K562 (cell line): ENCODE measurements at regions not wholly inside any gene's neighbourhood (a gene's known extent, or its start where the extent isn't known, plus 50 kb on each side); places are given as distances from the start of the nearest gene placed in this dataset.

ENCODE experiments used
- ATAC-seq: fragments of 200-7000 bp; cut with Tn5 transposase; 3 replicates; pipeline ENCODE4 v1.9.1; 2020; ENCODE audit warnings: moderate library complexity
- BruUV-seq: library from RNA; stranded (reverse); fragments of 400-500 nt; replicated peaks from 2 replicates; lab custom pipeline; 2021; lab: Mats Ljungman, UMichigan
- CTCF ChIA-PET: fragments of 300-600 bp; formaldehyde crosslinking; extraction: SDS; loops from one replicate; lab custom pipeline; 2021; ENCODE audit warnings: low intra/inter-chr PET ratio; lab: Yijun Ruan, JAX
- POLR2A ChIA-PET: fragments of 300-600, 350-650 bp; sonication (Branson Sonifier 250); formaldehyde crosslinking; extraction: SDS; loops from one replicate; lab custom pipeline; 2021; ENCODE audit warnings: antibody characterized with exemption, inconsistent platforms; lab: Yijun Ruan, JAX
- DNase-seq, 4 experiments: peaks; one replicate each; pipeline versions ENCODE4 v3.0.0 to v3.0.0-alpha.2; 2011 to 2018; ENCODE audit warnings: low spot score in 3 of 4, mixed read lengths in 3 of 4; ENCODE audit errors: extremely low read depth in 1 of 4
- FAIRE-seq: peaks from 2 replicates; lab custom pipeline; 2011; peaks lifted over from hg19 to GRCh38; lab: Jason Lieb, UNC
- H2AFZ ChIP-seq: 2 replicates; pipeline ENCODE4 v1.6.0; 2011; ENCODE audit warnings: low read depth, low read length, control low read depth, inconsistent platforms
- H3K27ac ChIP-seq: fragments of 200-600 bp; 3 replicates; pipeline ENCODE4 v1.8.0; 2011; ENCODE audit warnings: low read depth, mild to moderate bottlenecking, control low read depth, inconsistent platforms, low read length, moderate library complexity, mixed read lengths; ENCODE audit errors: extremely low read depth
- H3K27me3 ChIP-seq, 2 experiments: fragments of 300-600 bp in 1 of 2; 2 replicates in 1 of 2; 3 replicates in 1 of 2; pipeline versions ENCODE4 v1.6.0 to v1.8.0; 2011; ENCODE audit warnings: inconsistent platforms in 2 of 2, low read length in 2 of 2, mild to moderate bottlenecking in 1 of 2, mixed read lengths in 1 of 2, moderate library complexity in 1 of 2; ENCODE audit not compliant: control insufficient read depth in 2 of 2, insufficient read depth in 2 of 2
- H3K36me3 ChIP-seq: fragments of 300-600 bp; 3 replicates; pipeline ENCODE4 v1.8.0; 2011; ENCODE audit warnings: mild to moderate bottlenecking, low read length, inconsistent platforms; ENCODE audit not compliant: control insufficient read depth, insufficient read depth
- H3K4me1 ChIP-seq, 2 experiments: fragments of 200-600 bp in 1 of 2; replicated peaks in 1 of 2; 2 replicates in 1 of 2; 3 replicates in 1 of 2; pipeline versions ENCODE4 v1.5.1 to v1.8.0; 2011; ENCODE audit warnings: inconsistent platforms in 2 of 2, low read length in 2 of 2, mild to moderate bottlenecking in 1 of 2, mixed read lengths in 1 of 2, moderate library complexity in 1 of 2; ENCODE audit not compliant: control insufficient read depth in 2 of 2, insufficient read depth in 2 of 2
- H3K4me2 ChIP-seq: 2 replicates; pipeline ENCODE4 v1.6.1; 2011; ENCODE audit warnings: low read length, control low read depth, inconsistent platforms, mixed read lengths; ENCODE audit not compliant: insufficient read depth
- H3K4me3 ChIP-seq: fragments of 200-600 bp; sonication (generic), shearing (Covaris generic); 2 replicates; pipeline ENCODE4 v1.5.1; 2016; ENCODE audit warnings: control low read depth, inconsistent platforms
- H3K79me2 ChIP-seq: fragments of 200-600 bp; 3 replicates; pipeline ENCODE4 v1.8.0; 2011; ENCODE audit warnings: low read length, inconsistent platforms; ENCODE audit not compliant: control insufficient read depth, insufficient read depth
- H3K9ac ChIP-seq, 2 experiments: 2 replicates each; pipeline versions ENCODE4 v1.6.0 to v1.6.1; 2011; ENCODE audit warnings: low read depth in 2 of 2, low read length in 2 of 2, control low read depth in 1 of 2, inconsistent platforms in 1 of 2, mild to moderate bottlenecking in 1 of 2, mixed read lengths in 1 of 2; ENCODE audit not compliant: insufficient read depth in 1 of 2
- H3K9me1 ChIP-seq: one replicate; pipeline ENCODE4 v1.6.0; 2011; ENCODE audit warnings: inconsistent platforms, mild to moderate bottlenecking, low read length, moderate library complexity; ENCODE audit not compliant: control insufficient read depth, insufficient read depth
- H3K9me3 ChIP-seq: replicated peaks from 2 replicates; pipeline ENCODE4 v1.5.1; 2011; ENCODE audit warnings: low read depth, low read length, inconsistent platforms; ENCODE audit not compliant: control insufficient read depth, insufficient read depth
- H4K20me1 ChIP-seq: replicated peaks from 2 replicates; pipeline ENCODE4 v1.6.1; 2011; ENCODE audit warnings: low read length, inconsistent platforms, mixed read lengths; ENCODE audit not compliant: control insufficient read depth, insufficient read depth
- CCAR2 ChIP-seq: fragments of 200-400 bp; formaldehyde crosslinking; IDR thresholded peaks from 2 replicates; pipeline ENCODE4 v1.6.1; 2017; ENCODE audit warnings: mild to moderate bottlenecking, low read depth, low read length
- CHD4 ChIP-seq: fragments of 200-600 bp; sonication (generic); IDR thresholded peaks from 3 replicates; pipeline ENCODE4 v1.6.1; 2012; ENCODE audit warnings: low read depth, mild to moderate bottlenecking, mixed read lengths, low read length, inconsistent platforms; ENCODE audit not compliant: insufficient read depth, insufficient replicate concordance, poor library complexity, severe bottlenecking
- DIDO1 ChIP-seq: fragments of 450-650 bp; IDR thresholded peaks from 2 replicates; pipeline ENCODE4 v1.6.1; 2016; ENCODE audit warnings: low read depth, missing biosample characterization, missing genetic modification characterization
- DMBX1 ChIP-seq: fragments of 250-450 bp; sonication (Bioruptor Pico); IDR thresholded peaks from 2 replicates; pipeline ENCODE4 v1.8.0; 2022; ENCODE audit warnings: inconsistent platforms, mild to moderate bottlenecking, moderate library complexity, borderline replicate concordance
- EGR1 ChIP-seq: fragments of 450-650 bp; conservative IDR thresholded peaks from 2 replicates; pipeline ENCODE4 v1.6.1; 2017; ENCODE audit warnings: mild to moderate bottlenecking
- ELF2 ChIP-seq: fragments of 250-450 bp; sonication (Bioruptor Pico); IDR thresholded peaks from 2 replicates; pipeline ENCODE4 v1.5.0; 2021; ENCODE audit warnings: mild to moderate bottlenecking
- FOXA1 ChIP-seq: fragments of 450-650 bp; IDR thresholded peaks from 2 replicates; pipeline ENCODE4 v1.6.1; 2016; ENCODE audit warnings: mild to moderate bottlenecking, borderline replicate concordance
- MTA3 ChIP-seq: fragments of 450-650 bp; formaldehyde crosslinking; IDR thresholded peaks from 2 replicates; pipeline ENCODE4 v1.6.1; 2017; ENCODE audit warnings: mild to moderate bottlenecking, borderline replicate concordance
- TAF15 ChIP-seq: fragments of 200-400 bp; formaldehyde crosslinking; IDR thresholded peaks from 2 replicates; pipeline ENCODE4 v1.6.1; 2017; ENCODE audit warnings: mild to moderate bottlenecking, low read depth, low read length, moderate library complexity
- TOE1 ChIP-seq, 2 experiments: fragments of 450-650 bp in 1 of 2; sonication (generic) in 1 of 2; formaldehyde crosslinking in 1 of 2; IDR thresholded peaks; 2 replicates each; pipeline versions ENCODE4 v1.7.1 to v1.8.0; 2016 to 2022; ENCODE audit warnings: borderline replicate concordance in 2 of 2, mild to moderate bottlenecking in 2 of 2, antibody characterized with exemption in 1 of 2, inconsistent platforms in 1 of 2, low read depth in 1 of 2, missing genetic modification reagents in 1 of 2, moderate library complexity in 1 of 2
- WHSC1 ChIP-seq: IDR thresholded peaks from one replicate; pipeline ENCODE4 v1.6.1; 2012; ENCODE audit warnings: low read length, control low read depth, inconsistent platforms
- ZNF41 ChIP-seq: fragments of 250-450 bp; sonication (Bioruptor Pico); conservative IDR thresholded peaks from 2 replicates; pipeline ENCODE4 v1.4.0; 2020; ENCODE audit warnings: mild to moderate bottlenecking
- ZNF444 ChIP-seq: fragments of 250-450 bp; sonication (Bioruptor Pico); IDR thresholded peaks from 2 replicates; pipeline ENCODE4 v1.4.0; 2020; ENCODE audit warnings: mild to moderate bottlenecking, moderate library complexity
- WGBS: fragments of 100-300 bp; shearing (Covaris generic); methylation state at CpG from one replicate; pipeline ENCODE4 v1.1.6; 2016; ENCODE audit warnings: low coverage, mixed read lengths; ENCODE audit not compliant: insufficient coverage; ENCODE audit errors: missing lambda C conversion rate; 5-methylcytosine and 5-hydroxymethylcytosine counted together
- in situ Hi-C: fragments of 300-500 bp; cut with MboI; formaldehyde crosslinking; loops from 4 replicates; pipeline ENCODE4 v1.15.0; 2018; ENCODE audit warnings: inconsistent platforms, mixed read lengths
- intact Hi-C: fragments of 100-400 bp; cut with micrococcal nuclease; formaldehyde crosslinking; loops from 2 replicates; pipeline ENCODE4 v1.14.2; 2022
- TF ChIP-seq, protein P1 (sequence below): fragments of 450-650 bp; IDR thresholded peaks from 2 replicates; pipeline ENCODE4 v1.6.1; 2018; ENCODE audit not compliant: partially characterized antibody
- TF ChIP-seq, protein P2 (sequence below): IDR thresholded peaks from 2 replicates; pipeline ENCODE4 v1.6.1; 2014; ENCODE audit warnings: antibody characterized with exemption
- TF ChIP-seq, protein P3 (sequence below): fragments of 450-650 bp; IDR thresholded peaks from 2 replicates; pipeline ENCODE4 v1.7.0; 2016; ENCODE audit warnings: borderline replicate concordance

DNA sequence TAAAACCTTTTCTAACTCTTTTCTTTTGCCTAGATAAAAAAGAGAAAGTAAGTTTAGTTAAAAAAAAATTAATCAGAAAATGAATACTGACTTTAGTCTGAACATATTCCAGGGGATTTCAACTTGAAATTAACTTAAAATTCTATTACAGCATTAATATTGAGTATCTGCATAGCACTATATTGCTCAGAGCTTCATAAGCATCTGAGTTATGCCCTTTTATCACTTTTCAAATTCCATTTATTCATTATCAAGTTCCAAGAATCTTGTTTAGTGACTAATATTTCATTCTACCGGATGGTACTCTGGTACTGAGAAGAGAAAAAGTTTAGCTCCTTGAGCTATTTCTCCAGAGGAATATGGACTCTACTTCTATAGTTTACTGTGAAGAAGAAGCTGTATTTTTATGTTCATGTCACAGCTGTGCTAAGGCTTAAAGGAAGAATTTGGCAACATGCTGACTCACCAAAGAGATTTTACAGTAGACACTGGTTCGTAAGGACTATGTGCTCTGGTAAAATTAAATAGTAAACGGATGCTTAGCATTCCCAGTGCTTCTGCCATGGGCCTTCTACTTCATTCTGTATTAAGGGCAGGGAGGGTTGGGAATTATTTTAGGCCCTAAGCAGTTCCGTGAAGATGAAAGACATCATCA, 285.2 kb upstream of the SEMA6A start:
- no peaks in the 10 kb centered on the region for H3K79me2 ChIP-seq
- POLR2A ChIA-PET: no interaction called here
- intact Hi-C loops (no loop called here), in situ Hi-C loops (no loop called here)
- no peak overlapping the region for H3K4me3 ChIP-seq
- FAIRE-seq: no peak
- H2AFZ ChIP-seq: no peak overlapping the region
- H3K9me3 ChIP-seq: no peaks in the 10 kb centered on the region
- H3K9me1 ChIP-seq: no peaks in the 10 kb centered on the region
- no peaks in the 10 kb centered on the region for H3K4me1 ChIP-seq
- no peak overlapping the region for H3K9ac ChIP-seq
- CTCF ChIA-PET: no interaction called here
- H3K27me3 ChIP-seq: no peaks in the 10 kb centered on the region
- DNase-seq: no peak
- H3K27ac ChIP-seq: no peak overlapping the region
- no peak for ATAC-seq
- no peak overlapping the region for H3K4me2 ChIP-seq
- WGBS: 0% methylated on average over 4 of the region's 4 CpGs
- no TSS peak for BruUV-seq
- H4K20me1 ChIP-seq: no peaks in the 10 kb centered on the region
- no peaks in the 10 kb centered on the region for H3K36me3 ChIP-seq
- TF ChIP-seq TOE1 (IDR thresholded peaks at IDR 0.05; ENCODE audit: borderline replicate concordance) (no peak), TOE1 (CRISPR knock-in tag; IDR thresholded peaks at IDR 0.05; ENCODE audit: borderline replicate concordance, low read depth) (no peak), TAF15 (no peak), CHD4 (no peak), EGR1 (no peak), DIDO1 (tag) (no peak), ZNF444 (CRISPR knock-in tag) (no peak), CCAR2 (no peak), DMBX1 (CRISPR knock-in tag) (no peak), WHSC1 (no peak), ZNF41 (CRISPR knock-in tag) (no peak), FOXA1 (no peak), MTA3 (no peak), ELF2 (CRISPR knock-in tag) (no peak)
- TF ChIP-seq, protein P1, sequence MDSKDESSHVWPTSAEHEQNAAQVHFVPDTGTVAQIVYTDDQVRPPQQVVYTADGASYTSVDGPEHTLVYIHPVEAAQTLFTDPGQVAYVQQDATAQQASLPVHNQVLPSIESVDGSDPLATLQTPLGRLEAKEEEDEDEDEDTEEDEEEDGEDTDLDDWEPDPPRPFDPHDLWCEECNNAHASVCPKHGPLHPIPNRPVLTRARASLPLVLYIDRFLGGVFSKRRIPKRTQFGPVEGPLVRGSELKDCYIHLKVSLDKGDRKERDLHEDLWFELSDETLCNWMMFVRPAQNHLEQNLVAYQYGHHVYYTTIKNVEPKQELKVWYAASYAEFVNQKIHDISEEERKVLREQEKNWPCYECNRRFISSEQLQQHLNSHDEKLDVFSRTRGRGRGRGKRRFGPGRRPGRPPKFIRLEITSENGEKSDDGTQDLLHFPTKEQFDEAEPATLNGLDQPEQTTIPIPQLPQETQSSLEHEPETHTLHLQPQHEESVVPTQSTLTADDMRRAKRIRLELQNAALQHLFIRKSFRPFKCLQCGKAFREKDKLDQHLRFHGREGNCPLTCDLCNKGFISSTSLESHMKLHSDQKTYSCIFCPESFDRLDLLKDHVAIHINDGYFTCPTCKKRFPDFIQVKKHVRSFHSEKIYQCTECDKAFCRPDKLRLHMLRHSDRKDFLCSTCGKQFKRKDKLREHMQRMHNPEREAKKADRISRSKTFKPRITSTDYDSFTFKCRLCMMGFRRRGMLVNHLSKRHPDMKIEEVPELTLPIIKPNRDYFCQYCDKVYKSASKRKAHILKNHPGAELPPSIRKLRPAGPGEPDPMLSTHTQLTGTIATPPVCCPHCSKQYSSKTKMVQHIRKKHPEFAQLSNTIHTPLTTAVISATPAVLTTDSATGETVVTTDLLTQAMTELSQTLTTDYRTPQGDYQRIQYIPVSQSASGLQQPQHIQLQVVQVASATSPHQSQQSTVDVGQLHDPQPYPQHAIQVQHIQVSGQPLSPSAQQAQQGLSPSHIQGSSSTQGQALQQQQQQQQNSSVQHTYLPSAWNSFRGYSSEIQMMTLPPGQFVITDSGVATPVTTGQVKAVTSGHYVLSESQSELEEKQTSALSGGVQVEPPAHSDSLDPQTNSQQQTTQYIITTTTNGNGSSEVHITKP: no peak
- TF ChIP-seq, protein P2, sequence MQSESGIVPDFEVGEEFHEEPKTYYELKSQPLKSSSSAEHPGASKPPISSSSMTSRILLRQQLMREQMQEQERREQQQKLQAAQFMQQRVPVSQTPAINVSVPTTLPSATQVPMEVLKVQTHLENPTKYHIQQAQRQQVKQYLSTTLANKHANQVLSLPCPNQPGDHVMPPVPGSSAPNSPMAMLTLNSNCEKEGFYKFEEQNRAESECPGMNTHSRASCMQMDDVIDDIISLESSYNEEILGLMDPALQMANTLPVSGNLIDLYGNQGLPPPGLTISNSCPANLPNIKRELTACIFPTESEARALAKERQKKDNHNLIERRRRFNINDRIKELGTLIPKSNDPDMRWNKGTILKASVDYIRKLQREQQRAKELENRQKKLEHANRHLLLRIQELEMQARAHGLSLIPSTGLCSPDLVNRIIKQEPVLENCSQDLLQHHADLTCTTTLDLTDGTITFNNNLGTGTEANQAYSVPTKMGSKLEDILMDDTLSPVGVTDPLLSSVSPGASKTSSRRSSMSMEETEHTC: no peak
- TF ChIP-seq, protein P3, sequence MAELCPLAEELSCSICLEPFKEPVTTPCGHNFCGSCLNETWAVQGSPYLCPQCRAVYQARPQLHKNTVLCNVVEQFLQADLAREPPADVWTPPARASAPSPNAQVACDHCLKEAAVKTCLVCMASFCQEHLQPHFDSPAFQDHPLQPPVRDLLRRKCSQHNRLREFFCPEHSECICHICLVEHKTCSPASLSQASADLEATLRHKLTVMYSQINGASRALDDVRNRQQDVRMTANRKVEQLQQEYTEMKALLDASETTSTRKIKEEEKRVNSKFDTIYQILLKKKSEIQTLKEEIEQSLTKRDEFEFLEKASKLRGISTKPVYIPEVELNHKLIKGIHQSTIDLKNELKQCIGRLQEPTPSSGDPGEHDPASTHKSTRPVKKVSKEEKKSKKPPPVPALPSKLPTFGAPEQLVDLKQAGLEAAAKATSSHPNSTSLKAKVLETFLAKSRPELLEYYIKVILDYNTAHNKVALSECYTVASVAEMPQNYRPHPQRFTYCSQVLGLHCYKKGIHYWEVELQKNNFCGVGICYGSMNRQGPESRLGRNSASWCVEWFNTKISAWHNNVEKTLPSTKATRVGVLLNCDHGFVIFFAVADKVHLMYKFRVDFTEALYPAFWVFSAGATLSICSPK: no peak
